B cell (primary cell): ENCODE measurements at regions not wholly inside any gene's neighbourhood (a gene's known extent, or its start where the extent isn't known, plus 50 kb on each side); places are given as distances from the start of the nearest gene placed in this dataset.

ENCODE experiments used
- ATAC-seq: fragments of 200-7000 bp; cut with Tn5 transposase; one replicate; pipeline ENCODE4 v1.10.0; 2021; ENCODE audit warnings: low read depth, mild to moderate bottlenecking, moderate number of reproducible peaks, moderate library complexity
- CTCF ChIA-PET: fragments of 350-600 bp; sonication (Branson Sonifier 250); formaldehyde crosslinking; loops from one replicate; lab custom pipeline; 2021; ENCODE audit warnings: antibody characterized with exemption, inconsistent platforms; lab: Charles Lee
- POLR2A ChIA-PET: fragments of 350-600 bp; sonication (Branson Sonifier 250); formaldehyde crosslinking; loops from one replicate; lab custom pipeline; 2021; ENCODE audit warnings: antibody characterized with exemption; lab: Charles Lee
- DNase-seq: peaks from one replicate; pipeline ENCODE4 v3.0.0; 2013
- H2AFZ ChIP-seq: 2 replicates; pipeline ENCODE4 v1.6.1; 2012; ENCODE audit warnings: mild to moderate bottlenecking, low read depth, low read length; ENCODE audit not compliant: insufficient read depth, poor library complexity, severe bottlenecking
- H3K27ac ChIP-seq, 2 donors: 1 replicate in 1 of 2; 2 replicates in 1 of 2; pipeline ENCODE4 v1.5.1; 2012 to 2013; ENCODE audit warnings: low read length in 2 of 2, mild to moderate bottlenecking in 2 of 2, moderate library complexity in 1 of 2
- H3K27me3 ChIP-seq, 4 experiments: fragments of 200-600 bp in 1 of 4; sonication (generic) in 1 of 4; replicated peaks in 1 of 4; 1 replicate in 2 of 4; 2 replicates in 2 of 4; pipeline versions ENCODE4 v1.6.1 to v1.7.0; 2013 to 2016; ENCODE audit warnings: low read length in 3 of 4, mild to moderate bottlenecking in 2 of 4, mixed read lengths in 1 of 4, moderate library complexity in 1 of 4; ENCODE audit not compliant: insufficient read depth in 4 of 4, control insufficient read depth in 3 of 4; ENCODE audit errors: control extremely low read depth in 1 of 4
- H3K36me3 ChIP-seq, 2 experiments: replicated peaks in 1 of 2; 1 replicate in 1 of 2; 2 replicates in 1 of 2; pipeline versions ENCODE4 v1.6.1 to v1.7.1; 2013; ENCODE audit warnings: low read length in 1 of 2; ENCODE audit not compliant: insufficient read depth in 2 of 2, control insufficient read depth in 1 of 2; ENCODE audit errors: control extremely low read depth in 1 of 2, extremely low read depth in 1 of 2
- H3K4me1 ChIP-seq, 2 donors: fragments of 200-600 bp in 1 of 2; sonication (generic) in 1 of 2; 1 replicate in 1 of 2; 2 replicates in 1 of 2; pipeline versions ENCODE4 v1.5.1 to v1.6.1; 2013 to 2017; ENCODE audit warnings: low read length in 2 of 2; ENCODE audit not compliant: control insufficient read depth in 2 of 2, insufficient read depth in 2 of 2
- H3K4me2 ChIP-seq: replicated peaks from 2 replicates; pipeline ENCODE3; 2012; ENCODE audit warnings: mild to moderate bottlenecking, low read depth, low read length; ENCODE audit not compliant: poor library complexity, severe bottlenecking
- H3K4me3 ChIP-seq, 5 experiments: fragments of 200-600 bp in 1 of 5; sonication (generic) in 1 of 5; 1 replicate in 3 of 5; 2 replicates in 2 of 5; pipeline versions ENCODE4 v1.5.1 to v1.7.0; 2011 to 2016; ENCODE audit warnings: low read length in 4 of 5, mild to moderate bottlenecking in 4 of 5, low read depth in 2 of 5, control low read depth in 1 of 5, moderate library complexity in 1 of 5; ENCODE audit not compliant: insufficient read depth in 1 of 5; ENCODE audit errors: control extremely low read depth in 1 of 5, extremely low read depth in 1 of 5
- H3K79me2 ChIP-seq: fragments of 200-600 bp; sonication (generic); one replicate; pipeline ENCODE4 v1.6.0; 2016; ENCODE audit warnings: low read length; ENCODE audit not compliant: control insufficient read depth, insufficient read depth
- H3K9ac ChIP-seq: fragments of 200-600 bp; sonication (generic); 2 replicates; pipeline ENCODE4 v1.6.1; 2017; ENCODE audit warnings: mild to moderate bottlenecking, low read length, moderate library complexity
- H3K9me3 ChIP-seq, 3 donors: one replicate each; pipeline versions ENCODE4 v1.6.1 to v1.7.1; 2013; ENCODE audit warnings: low read length in 2 of 3; ENCODE audit not compliant: control insufficient read depth in 2 of 3, insufficient read depth in 1 of 3; ENCODE audit errors: control extremely low read depth in 1 of 3
- H4K20me1 ChIP-seq: 2 replicates; pipeline ENCODE4 v1.6.0; 2012; ENCODE audit warnings: mild to moderate bottlenecking, low read length; ENCODE audit not compliant: insufficient read depth, control insufficient read depth, poor library complexity, severe bottlenecking
- H3K27ac Mint-ChIP-seq: one replicate; pipeline ENCODE4 v1.8.0; 2021; ENCODE audit warnings: mixed read lengths
- H3K27me3 Mint-ChIP-seq: one replicate; pipeline ENCODE4 v1.8.0; 2021; ENCODE audit warnings: mixed read lengths
- H3K4me1 Mint-ChIP-seq: one replicate; pipeline ENCODE4 v1.8.0; 2021; ENCODE audit warnings: mixed read lengths
- H3K4me3 Mint-ChIP-seq: one replicate; pipeline ENCODE4 v1.8.0; 2021; ENCODE audit warnings: mixed read lengths
- H3K9me3 Mint-ChIP-seq: one replicate; pipeline ENCODE4 v1.8.0; 2022; ENCODE audit warnings: mixed read lengths; ENCODE audit not compliant: insufficient read depth
- CTCF ChIP-seq: fragments of 200-600 bp; IDR thresholded peaks from one replicate; pipeline ENCODE4 v1.8.0; 2022; ENCODE audit warnings: antibody characterized with exemption, mild to moderate bottlenecking
- EZH2 ChIP-seq: IDR thresholded peaks from 2 replicates; pipeline ENCODE4 v1.6.1; 2012; ENCODE audit warnings: borderline replicate concordance, low read depth, mild to moderate bottlenecking, moderate library complexity, low read length; ENCODE audit not compliant: insufficient read depth, poor library complexity, severe bottlenecking
- WGBS: methylation state at CpG from one replicate; pipeline ENCODE4 v1.1.5; 2013; ENCODE audit warnings: missing lambda C conversion rate; ENCODE audit not compliant: insufficient coverage; 5-methylcytosine and 5-hydroxymethylcytosine counted together
- intact Hi-C: fragments of 100-400 bp; cut with micrococcal nuclease; formaldehyde crosslinking; loops from one replicate; pipeline ENCODE4 v1.10.0; 2022

- Histone ChIP-seq H3K4me1 (no peaks in the 10 kb centered on the region), H3K4me2 (no peak overlapping the region), H3K9me3 (no peaks in the 10 kb centered on the region), H2AFZ (no peak overlapping the region), H3K27ac (no peak overlapping the region), H3K9ac (no peak overlapping the region), H4K20me1 (no peaks in the 10 kb centered on the region), H3K36me3 (no peaks in the 10 kb centered on the region), H3K27me3 (no peaks in the 10 kb centered on the region), H3K79me2 (no peaks in the 10 kb centered on the region), H3K4me3 (no peak overlapping the region)
- Mint-ChIP-seq H3K4me1 (no peaks in the 10 kb centered on the region), H3K9me3 (no peaks in the 10 kb centered on the region), H3K27ac (no peak overlapping the region), H3K27me3 (peaks cover 6% of the 10 kb centered on the region), H3K4me3 (no peak overlapping the region)
- CTCF ChIA-PET, result no interaction called here
- ATAC-seq (no peak), DNase-seq (no peak)
- WGBS, result no CpG with 5 or more reads among the region's 4 CpGs
- POLR2A ChIA-PET, result no interaction called here
- TF ChIP-seq EZH2 (no peak), CTCF (no peak)
- intact Hi-C loops, result no loop called here
Observed at GRCh38 chr13:39107561-39107960, 69.3 kb downstream of the NHLRC3 start.

GRCh38 chr13:39108783-39109182, 70.5 kb downstream of the NHLRC3 start:
- H3K9me3 ChIP-seq, result no peaks in the 10 kb centered on the region
- POLR2A ChIA-PET, result no interaction called here
- no peak overlapping the region for H3K9ac ChIP-seq
- H3K27ac ChIP-seq, result no peak overlapping the region
- H3K4me3 ChIP-seq, result no peak overlapping the region
- peaks cover 6% of the 10 kb centered on the region for H3K27me3 Mint-ChIP-seq
- intact Hi-C loops, result no loop called here
- CTCF ChIA-PET, result no interaction called here
- no peaks in the 10 kb centered on the region for H3K36me3 ChIP-seq
- no peaks in the 10 kb centered on the region for H4K20me1 ChIP-seq
- H3K9me3 Mint-ChIP-seq, result peaks cover 2% of the 10 kb centered on the region
- no peak for TF ChIP-seq EZH2
- no peak for TF ChIP-seq CTCF
- no peak overlapping the region for H3K27ac Mint-ChIP-seq
- no peak for ATAC-seq
- no peak for DNase-seq
- H3K4me1 ChIP-seq, result no peaks in the 10 kb centered on the region
- no peaks in the 10 kb centered on the region for H3K27me3 ChIP-seq
- no peak overlapping the region for H2AFZ ChIP-seq
- H3K79me2 ChIP-seq, result no peaks in the 10 kb centered on the region
- no peak overlapping the region for H3K4me3 Mint-ChIP-seq
- no peaks in the 10 kb centered on the region for H3K4me1 Mint-ChIP-seq
- WGBS, result no CpG with 5 or more reads among the region's 2 CpGs
- no peak overlapping the region for H3K4me2 ChIP-seq
